T47D (cell line): ENCODE measurements at regions not wholly inside any gene's neighbourhood (a gene's known extent, or its start where the extent isn't known, plus 50 kb on each side); places are given as distances from the start of the nearest gene placed in this dataset.
"Not testable (repeated sequence)": the region's sequence is repeated elsewhere in the genome, so short reads cannot be mapped to it uniquely, and the experiment has no call there.

Experiments
- DNase-seq, 2 experiments: peaks; one replicate each; pipeline versions ENCODE4 v3.0.0 to v3.0.0-alpha.2; 2011 to 2012; ENCODE audit warnings: low read depth in 1 of 2, low spot score in 1 of 2
- JUND ChIP-seq: IDR thresholded peaks from 2 replicates; pipeline ENCODE4 v1.6.1; 2012; ENCODE audit warnings: low read depth
- in situ Hi-C: cut with HindIII; loops from 2 replicates; pipeline ENCODE4 v1.10.0; 2016; ENCODE audit warnings: low sequenced_read_pairs, low pct_unique_long_range_greater_than_20kb

GRCh38 chr17:445839-446238 lies 93.2 kb upstream of the RPH3AL start, which contains the start of gene RFLNB:
Gene RFLNB (minus strand): TSS chr17:445939.
- DNase-seq, in situ Hi-C loops: not testable (repeated sequence)

- no peak for DNase-seq
- no peak for TF ChIP-seq JUND
- in situ Hi-C loops, result no loop called here
Measured at GRCh38 chr17:444879-445454, 92.4 kb upstream of the RPH3AL start.

- no peak for TF ChIP-seq JUND
- in situ Hi-C loops, result no loop called here
- no peak for DNase-seq
Measured at GRCh38 chr17:443109-443508, 90.5 kb upstream of the RPH3AL start.

- TF ChIP-seq JUND, result no peak
- no peak for DNase-seq
- in situ Hi-C loops, result no loop called here
Measured at GRCh38 chr17:441155-441950, 88.7 kb upstream of the RPH3AL start.

GRCh38 chr17:438191-438590 lies 85.6 kb upstream of the RPH3AL start:
- DNase-seq, result no peak
- in situ Hi-C loops, result no loop called here
- no peak for TF ChIP-seq JUND

GRCh38 chr17:437545-437944 lies 84.9 kb upstream of the RPH3AL start:
- DNase-seq, result no peak
- in situ Hi-C loops, result no loop called here
- TF ChIP-seq JUND, result no peak

GRCh38 chr17:436571-436970 lies 84.0 kb upstream of the RPH3AL start:
- DNase-seq, result no peak
- no peak for TF ChIP-seq JUND
- in situ Hi-C loops, result no loop called here

GRCh38 chr17:432471-432870 lies 79.9 kb upstream of the RPH3AL start:
- in situ Hi-C loops, DNase-seq: not testable (repeated sequence)

GRCh38 chr17:431494-431893 lies 78.9 kb upstream of the RPH3AL start:
- TF ChIP-seq JUND, result no peak
- no peak for DNase-seq
- in situ Hi-C loops, result no loop called here

GRCh38 chr17:429589-429988 lies 77.0 kb upstream of the RPH3AL start:
- no peak for DNase-seq
- no peak for TF ChIP-seq JUND
- in situ Hi-C loops, result no loop called here

- DNase-seq, result no peak
- in situ Hi-C loops, result no loop called here
- TF ChIP-seq JUND, result no peak
Measured at GRCh38 chr17:428414-428813, 75.8 kb upstream of the RPH3AL start.

- no peak for DNase-seq
- in situ Hi-C loops, result no loop called here
- no peak for TF ChIP-seq JUND
Measured at GRCh38 chr17:427891-428290, 75.3 kb upstream of the RPH3AL start.

GRCh38 chr17:427327-427726 lies 74.7 kb upstream of the RPH3AL start:
- TF ChIP-seq JUND, result no peak
- DNase-seq, result no peak
- in situ Hi-C loops, result no loop called here
